Gastroesophageal sphincter (tissue), 3 donors: ENCODE measurements at regions not wholly inside any gene's neighbourhood (a gene's known extent, or its start where the extent isn't known, plus 50 kb on each side); places are given as distances from the start of the nearest gene placed in this dataset.

Experiments
- CTCF ChIP-seq, 4 experiments: fragments of 200-600 bp in 2 of 4; fragments of 450-650 bp in 2 of 4; sonication (generic) in 1 of 4; IDR thresholded peaks; one replicate each; pipeline ENCODE4 v1.5.1; 2017 to 2019; ENCODE audit warnings: antibody characterized with exemption in 4 of 4, mild to moderate bottlenecking in 2 of 4, moderate library complexity in 2 of 4
- POLR2AphosphoS5 ChIP-seq: sonication (generic); formaldehyde crosslinking; IDR thresholded peaks from one replicate; pipeline ENCODE4 v1.6.1; 2017; ENCODE audit warnings: antibody characterized with exemption

GRCh38 chr14:89566644-89567415 is 149.8 kb upstream of the FOXN3 start:
- no peak for TF ChIP-seq CTCF (IDR thresholded peaks at IDR 0.05)
- TF ChIP-seq POLR2AphosphoS5: no peak
